Mesothelial cell of epicardium (in vitro differentiated cells): ENCODE measurements at regions not wholly inside any gene's neighbourhood (a gene's known extent, or its start where the extent isn't known, plus 50 kb on each side); places are given as distances from the start of the nearest gene placed in this dataset.

Experiments
- DNase-seq, 2 experiments: peaks; one replicate each; pipeline ENCODE4 v3.0.0; 2021; ENCODE audit warnings: low spot score in 2 of 2; ENCODE audit not compliant: unreplicated experiment in 2 of 2
- H3K27ac Mint-ChIP-seq: 2 replicates; pipeline ENCODE4 v1.8.0; 2021; ENCODE audit warnings: mixed read lengths
- H3K27me3 Mint-ChIP-seq: 2 replicates; pipeline ENCODE4 v1.8.0; 2021; ENCODE audit warnings: low read depth, mixed read lengths
- H3K36me3 Mint-ChIP-seq: 2 replicates; pipeline ENCODE4 v1.8.0; 2021; ENCODE audit warnings: mixed read lengths
- H3K4me1 Mint-ChIP-seq: 2 replicates; pipeline ENCODE4 v1.8.0; 2021; ENCODE audit warnings: mixed read lengths
- H3K4me3 Mint-ChIP-seq: 2 replicates; pipeline ENCODE4 v1.8.0; 2021; ENCODE audit warnings: mild to moderate bottlenecking, moderate library complexity, mixed read lengths
- H3K9me3 Mint-ChIP-seq: 2 replicates; pipeline ENCODE4 v1.8.0; 2021; ENCODE audit warnings: mixed read lengths
- CTCF ChIP-seq: fragments of 200-600 bp; sonication (generic); IDR thresholded peaks from one replicate; pipeline ENCODE4 v1.5.0; 2021; ENCODE audit warnings: antibody characterized with exemption; ENCODE audit not compliant: unreplicated experiment

- H3K36me3 Mint-ChIP-seq = no peaks in the 10 kb centered on the region
- no peak for TF ChIP-seq CTCF
- peaks cover 3% of the 10 kb centered on the region for H3K27me3 Mint-ChIP-seq
- H3K4me1 Mint-ChIP-seq = peaks cover 21% of the 10 kb centered on the region
- H3K27ac Mint-ChIP-seq = no peak overlapping the region
- H3K9me3 Mint-ChIP-seq = no peaks in the 10 kb centered on the region
- no peak for DNase-seq
- no peak overlapping the region for H3K4me3 Mint-ChIP-seq
Measured at GRCh38 chr7:36072620-36073019, 80.4 kb upstream of the EEPD1 start.

DNA sequence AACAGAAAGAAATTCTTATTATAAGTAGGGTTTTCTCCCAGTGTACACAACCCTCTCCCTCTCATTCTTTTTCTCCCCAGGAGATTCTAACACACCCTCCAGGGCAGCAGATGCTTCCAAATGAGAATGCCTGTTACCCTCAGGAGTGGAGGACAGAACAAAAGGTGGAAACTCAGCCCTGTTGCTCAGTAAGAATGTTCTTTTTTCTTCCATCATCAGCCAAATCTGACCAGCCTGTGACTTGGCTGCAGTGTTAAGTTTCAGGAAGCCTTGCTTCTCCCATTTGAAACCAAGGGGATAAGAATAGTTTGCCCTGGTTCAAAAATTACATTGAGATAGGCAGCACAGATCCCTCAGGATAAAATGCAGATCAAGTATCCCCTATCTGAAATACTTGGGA lies 77.5 kb upstream of the EEPD1 start:
- Mint-ChIP-seq H3K9me3 (no peaks in the 10 kb centered on the region), H3K4me1 (peaks cover 13% of the 10 kb centered on the region), H3K4me3 (no peak overlapping the region), H3K36me3 (no peaks in the 10 kb centered on the region), H3K27ac (no peak overlapping the region), H3K27me3 (peaks cover 3% of the 10 kb centered on the region)
- no peak for DNase-seq
- TF ChIP-seq CTCF = no peak

GRCh38 chr7:36076074-36076473 lies 77.0 kb upstream of the EEPD1 start:
- Mint-ChIP-seq H3K4me1 (peaks cover 13% of the 10 kb centered on the region), H3K36me3 (no peaks in the 10 kb centered on the region), H3K27me3 (peaks cover 3% of the 10 kb centered on the region), H3K9me3 (no peaks in the 10 kb centered on the region), H3K4me3 (no peak overlapping the region), H3K27ac (no peak overlapping the region)
- no peak for TF ChIP-seq CTCF
- no peak for DNase-seq

- no peak for TF ChIP-seq CTCF
- no peaks in the 10 kb centered on the region for H3K36me3 Mint-ChIP-seq
Measured at GRCh38 chr7:36078816-36079360, 74.2 kb upstream of the EEPD1 start.

GRCh38 chr7:36079446-36080025 lies 73.5 kb upstream of the EEPD1 start:
- no peak for TF ChIP-seq CTCF
- Mint-ChIP-seq H3K4me3 (no peak overlapping the region), H3K36me3 (no peaks in the 10 kb centered on the region), H3K27me3 (peaks cover 2% of the 10 kb centered on the region), H3K27ac (no peak overlapping the region), H3K9me3 (no peaks in the 10 kb centered on the region), H3K4me1 (peaks cover 18% of the 10 kb centered on the region)
- no peak for DNase-seq

More at GRCh38 chr7:36078816-36079360, 74.2 kb upstream of the EEPD1 start:
- H3K27ac Mint-ChIP-seq = no peak overlapping the region
- H3K4me3 Mint-ChIP-seq = no peak overlapping the region
- no peaks in the 10 kb centered on the region for H3K9me3 Mint-ChIP-seq
- DNase-seq = no peak
- peaks cover 15% of the 10 kb centered on the region for H3K4me1 Mint-ChIP-seq
- H3K27me3 Mint-ChIP-seq = peaks cover 2% of the 10 kb centered on the region

DNA sequence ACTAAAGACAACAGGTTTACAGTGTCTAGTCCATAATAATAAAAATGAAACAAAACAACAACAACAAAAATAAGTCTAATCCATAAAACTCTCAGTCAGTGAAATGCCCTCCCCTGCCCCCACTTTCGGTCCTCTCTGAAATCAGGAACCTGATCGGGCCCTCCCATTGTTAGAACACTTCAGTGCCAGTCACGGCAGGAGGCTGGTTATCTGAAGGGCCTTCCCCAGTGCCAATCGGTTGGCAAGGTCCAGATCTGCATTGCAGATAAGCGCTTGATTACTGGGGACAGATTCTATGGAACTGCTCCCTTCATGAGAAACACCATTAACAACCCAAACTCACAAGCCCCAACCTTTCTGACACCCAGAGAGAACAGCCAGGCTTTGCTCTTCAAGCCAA lies 72.2 kb upstream of the EEPD1 start:
- no peak for DNase-seq
- Mint-ChIP-seq H3K27me3 (peaks cover 2% of the 10 kb centered on the region), H3K4me3 (no peak overlapping the region), H3K27ac (no peak overlapping the region), H3K4me1 (peaks cover 19% of the 10 kb centered on the region), H3K9me3 (no peaks in the 10 kb centered on the region), H3K36me3 (no peaks in the 10 kb centered on the region)
- TF ChIP-seq CTCF = no peak
